Activated CD4-positive, CD25-positive, alpha-beta regulatory T cell treated with anti-CD3 and anti-CD28 coated beads, Interleukin-2, amount 50 U/mL, for 24 hours (primary cell): ENCODE measurements at regions not wholly inside any gene's neighbourhood (a gene's known extent, or its start where the extent isn't known, plus 50 kb on each side); places are given as distances from the start of the nearest gene placed in this dataset.
"Not testable (repeated sequence)": the region's sequence is repeated elsewhere in the genome, so short reads cannot be mapped to it uniquely, and the experiment has no call there.

Experiments
- ATAC-seq, 2 donors: fragments of 150-1000 bp; cut with Tn5 transposase; one replicate each; pipeline ENCODE4 v1.10.0; 2021; ENCODE audit warnings: mild to moderate bottlenecking in 1 of 2, moderate library complexity in 1 of 2

DNA sequence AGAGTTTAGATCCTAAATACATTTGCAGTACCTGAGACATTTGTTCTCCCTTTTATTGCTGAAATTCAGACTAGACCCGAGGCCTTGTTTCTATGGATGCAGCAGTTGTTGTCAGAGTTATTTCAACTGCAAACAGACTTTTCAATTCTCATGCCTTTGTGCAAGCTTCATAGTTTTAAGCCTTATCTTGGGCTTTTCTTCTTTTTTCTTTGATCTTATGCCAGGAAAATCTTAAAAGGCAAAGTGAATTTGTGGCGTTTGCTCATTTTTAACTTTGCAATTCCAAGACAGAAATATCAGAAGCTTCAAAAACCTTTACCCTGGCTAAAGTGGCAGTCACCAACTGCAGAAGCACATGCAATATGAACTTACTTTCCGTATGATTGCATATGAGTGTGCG, 576.7 kb downstream of the DIPK2A start:
- ATAC-seq, result no peak

DNA sequence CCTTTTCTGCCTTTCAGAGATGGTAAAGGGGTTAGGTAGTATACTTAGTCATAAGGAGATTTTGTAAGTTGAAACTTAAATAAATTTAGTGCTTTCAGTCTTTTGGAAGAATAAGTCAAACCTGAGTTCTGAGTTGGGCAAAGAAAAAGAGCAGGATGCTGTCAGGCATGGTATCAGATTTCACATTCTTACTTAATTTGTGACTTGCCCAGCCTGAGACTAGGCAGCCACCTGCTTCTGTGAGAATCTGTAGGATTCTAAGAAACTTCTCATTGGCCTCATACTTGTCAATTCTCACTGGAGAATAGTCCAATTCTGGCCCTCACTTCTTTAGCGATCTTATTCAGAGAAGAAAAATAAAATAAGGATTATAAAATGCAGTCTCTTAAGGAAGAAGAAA, 577.5 kb downstream of the DIPK2A start:
- ATAC-seq, result no peak

DNA sequence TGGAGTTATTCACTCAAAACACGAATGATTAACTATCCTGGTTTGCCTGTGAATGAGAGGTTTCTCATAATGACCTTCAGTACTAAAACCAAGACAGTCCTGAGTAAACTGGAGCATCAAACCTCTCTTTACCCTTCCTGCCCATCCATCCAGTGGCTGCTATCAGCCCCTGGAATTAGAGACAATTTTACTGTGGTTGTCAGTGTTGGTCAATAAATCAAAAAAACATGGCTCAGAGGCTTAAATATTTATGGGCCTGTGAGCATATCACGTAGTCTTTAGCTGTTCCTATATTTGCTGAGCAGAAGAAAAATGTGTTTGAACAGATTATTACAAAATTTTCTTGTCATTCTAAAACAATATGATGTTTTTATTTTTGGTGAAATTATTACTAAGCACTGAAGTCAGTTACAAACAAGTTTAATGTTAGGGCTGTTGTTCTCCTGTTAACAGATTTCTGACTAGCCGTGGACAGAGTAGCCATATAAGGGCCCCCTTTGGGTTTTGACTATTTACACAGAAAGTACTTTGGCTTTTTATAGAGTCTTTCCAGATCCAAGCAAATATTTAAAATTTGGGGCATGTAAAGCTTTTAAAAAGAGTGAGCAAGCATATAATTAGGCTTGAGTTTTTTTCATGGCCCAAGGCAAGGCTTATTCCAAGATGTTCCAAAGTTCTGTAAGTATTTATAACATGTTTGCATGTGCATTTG, 580.9 kb downstream of the DIPK2A start:
- ATAC-seq, result no peak

DNA sequence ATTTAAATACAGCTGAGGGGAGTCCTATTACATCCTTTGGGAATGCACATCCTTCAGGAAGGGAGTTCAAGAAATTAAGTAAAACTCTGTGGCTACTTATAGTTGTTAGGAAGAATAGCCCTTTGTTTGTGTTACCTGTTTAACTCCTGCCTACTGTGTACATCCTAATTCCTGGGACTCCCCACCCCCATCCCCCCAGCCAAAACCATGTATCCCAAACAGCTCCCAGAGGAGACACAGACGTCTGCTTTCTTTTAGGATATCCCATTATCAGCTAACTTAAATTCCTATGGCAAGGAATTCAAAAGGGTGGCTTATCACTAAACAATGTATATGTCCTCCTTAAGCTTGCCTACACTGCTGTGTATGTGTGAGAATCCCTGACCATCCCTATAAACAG, 581.7 kb downstream of the DIPK2A start:
- no peak for ATAC-seq

DNA sequence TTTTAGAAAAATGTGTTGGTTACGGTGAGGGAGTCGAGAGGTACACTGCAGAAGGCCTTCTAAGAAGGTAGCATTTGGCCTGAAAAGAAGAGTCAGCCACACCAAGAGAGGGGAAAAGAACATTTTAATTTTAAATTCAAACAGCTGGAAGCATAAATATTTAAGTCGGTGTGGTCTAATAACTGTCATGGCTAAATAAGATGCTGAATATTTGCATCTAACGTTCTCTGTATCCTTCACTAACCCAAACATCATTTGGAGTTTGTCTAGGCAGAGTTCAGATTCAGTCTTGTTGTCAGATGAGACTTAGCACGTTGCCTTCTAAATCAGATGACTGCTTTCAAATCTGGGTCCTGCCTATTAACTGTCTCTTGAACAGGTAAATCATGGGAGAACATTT, 583.3 kb downstream of the DIPK2A start:
- no peak for ATAC-seq

DNA sequence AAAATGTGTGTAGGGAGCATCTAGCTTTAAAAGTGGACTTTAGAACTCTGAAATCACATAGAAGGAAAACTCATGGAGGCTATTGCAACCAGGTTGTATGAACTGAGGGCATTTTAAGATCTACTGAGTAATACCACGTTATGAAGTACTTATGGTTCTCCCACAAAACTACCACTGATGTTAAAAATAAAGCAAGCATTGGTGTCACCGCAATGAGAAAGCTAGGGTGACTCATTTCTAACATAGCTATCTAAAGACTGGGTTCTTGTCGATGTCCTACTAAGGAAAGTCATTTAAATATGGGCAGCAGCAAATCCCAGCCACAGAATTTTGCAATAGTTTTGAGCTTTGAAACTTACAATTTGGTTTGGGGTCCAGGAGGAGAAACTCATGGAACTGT, 584.8 kb downstream of the DIPK2A start:
- no peak for ATAC-seq

DNA sequence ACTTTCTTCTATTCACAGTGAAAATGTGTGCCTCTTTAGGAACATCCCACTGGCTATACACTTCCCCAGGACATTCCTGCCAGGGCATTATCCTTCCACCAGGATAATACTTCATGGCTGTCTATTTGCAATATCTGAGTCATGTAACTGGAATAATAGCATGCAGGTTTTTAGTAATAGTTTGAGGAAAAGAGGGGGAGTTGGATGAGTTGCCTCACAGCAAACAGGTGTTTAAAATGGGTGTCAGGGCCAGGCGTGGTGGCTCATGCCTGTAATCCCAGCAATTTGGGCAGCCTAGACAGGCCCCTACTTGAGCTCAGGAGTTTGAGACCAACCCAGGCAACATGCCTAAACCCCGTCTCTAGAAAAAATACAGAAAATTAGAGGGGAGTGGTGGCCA, 585.9 kb downstream of the DIPK2A start:
- no peak for ATAC-seq

DNA sequence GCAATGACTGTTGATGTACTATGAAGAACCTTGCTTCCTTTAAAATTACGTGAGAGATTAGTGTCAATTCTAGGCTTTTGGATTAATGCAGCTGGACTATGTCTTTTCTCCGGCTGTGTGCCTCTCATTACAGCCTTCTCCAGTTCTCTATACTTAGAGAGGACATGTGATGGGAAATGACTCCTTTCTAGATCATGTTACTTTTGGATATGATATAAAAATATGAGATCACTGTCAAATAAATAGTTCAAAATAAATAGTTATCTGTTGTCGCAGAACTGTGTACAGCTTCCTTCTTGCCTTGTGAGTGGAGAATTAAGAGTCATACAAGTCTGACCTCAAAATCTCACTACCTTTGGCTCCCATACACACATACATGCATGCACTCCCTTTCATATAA, 592.4 kb downstream of the DIPK2A start:
- ATAC-seq, result no peak

DNA sequence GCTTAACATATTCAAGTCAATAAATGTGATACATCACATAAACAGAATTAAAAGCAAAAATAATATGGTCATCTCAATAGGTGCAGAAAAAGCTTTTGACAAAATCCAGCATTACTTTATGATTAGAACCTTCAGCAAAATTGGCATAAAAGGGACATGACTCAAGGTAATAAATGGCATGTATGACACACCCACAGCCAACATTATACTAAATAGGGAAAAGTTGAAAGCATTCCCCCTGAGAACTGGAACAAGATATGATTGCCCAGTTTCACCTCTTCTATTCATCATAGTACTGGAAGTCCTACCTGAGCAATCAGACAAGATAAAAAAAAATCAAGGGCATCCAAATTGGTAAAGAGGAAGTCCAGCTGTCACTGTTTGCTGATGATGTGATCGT, 594.7 kb downstream of the DIPK2A start:
- no peak for ATAC-seq

DNA sequence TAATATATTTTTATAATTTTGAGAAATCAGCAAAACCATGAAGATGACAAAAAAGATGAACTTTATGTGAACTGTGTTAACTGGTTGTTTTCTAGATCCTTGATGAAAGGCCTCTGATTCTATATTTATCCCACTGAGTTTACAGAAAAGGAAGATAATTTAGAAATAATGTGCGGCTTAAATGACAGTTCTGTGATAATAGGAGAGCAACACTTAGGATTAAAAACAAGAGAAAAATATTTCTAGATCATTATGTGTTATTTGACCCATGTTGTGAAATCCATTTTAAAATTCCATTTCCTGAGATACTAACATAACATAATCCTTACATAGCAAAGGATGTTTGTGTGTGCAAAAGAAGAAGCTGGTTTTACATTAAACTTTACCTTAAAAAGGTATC, 598.0 kb downstream of the DIPK2A start:
- ATAC-seq, result no peak

DNA sequence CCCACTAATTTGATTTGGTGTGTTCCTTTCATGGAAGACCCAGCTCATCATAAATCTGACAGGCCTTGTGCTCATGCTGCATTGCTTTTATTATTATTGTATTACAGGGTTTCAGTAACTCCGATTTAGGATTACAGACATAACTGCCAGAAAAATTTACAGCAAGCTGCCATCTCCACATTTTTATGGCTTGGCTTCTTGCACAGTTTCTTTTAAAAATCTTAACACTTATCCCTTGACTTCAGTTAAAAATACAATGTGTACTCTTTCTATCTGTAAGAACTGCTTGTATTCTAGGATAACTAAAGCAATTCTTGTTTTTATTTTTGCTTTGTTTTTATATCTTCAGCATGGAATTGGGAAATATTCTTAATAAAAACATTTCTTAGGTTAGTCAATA, 612.2 kb downstream of the DIPK2A start:
- ATAC-seq, result no peak

DNA sequence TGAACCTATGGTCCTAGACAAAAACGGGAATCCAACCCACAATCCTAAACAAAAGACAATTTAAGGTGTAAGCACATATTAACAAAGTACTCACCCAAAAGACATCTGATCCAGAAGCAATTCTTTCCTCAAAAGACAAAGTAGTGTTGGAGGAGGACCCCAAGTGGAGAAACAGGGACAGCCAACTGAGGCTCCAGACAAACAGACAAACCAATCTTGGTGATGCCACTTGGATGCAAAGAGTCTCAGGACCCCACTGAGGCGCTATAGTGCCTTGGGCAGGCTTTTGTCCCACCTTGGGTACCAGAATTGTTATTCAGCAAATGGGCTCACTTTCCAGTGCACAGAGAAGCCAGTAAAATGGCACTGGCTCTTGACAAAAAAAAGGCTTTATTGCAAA, 613.8 kb downstream of the DIPK2A start:
- ATAC-seq, result no peak

DNA sequence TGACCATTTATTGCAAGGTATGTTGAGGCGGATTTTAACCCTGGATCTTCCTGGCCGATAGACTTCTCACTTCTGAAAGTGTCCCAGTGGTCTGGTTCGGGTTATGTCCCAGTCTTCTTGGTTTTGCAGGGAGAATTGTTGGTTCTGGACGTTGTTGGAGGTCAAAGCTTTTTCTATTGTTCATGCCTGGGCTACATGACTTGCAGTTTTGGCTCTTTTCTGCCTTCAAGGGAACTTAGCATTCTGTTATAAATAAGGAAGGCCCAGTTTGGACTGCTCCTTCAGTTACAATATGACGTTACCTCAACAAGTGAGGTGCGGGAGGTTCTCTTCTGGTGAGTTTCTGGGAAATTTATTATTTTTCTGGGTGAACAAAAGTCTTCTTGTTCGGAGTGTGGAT, 614.3 kb downstream of the DIPK2A start:
- ATAC-seq, result no peak

DNA sequence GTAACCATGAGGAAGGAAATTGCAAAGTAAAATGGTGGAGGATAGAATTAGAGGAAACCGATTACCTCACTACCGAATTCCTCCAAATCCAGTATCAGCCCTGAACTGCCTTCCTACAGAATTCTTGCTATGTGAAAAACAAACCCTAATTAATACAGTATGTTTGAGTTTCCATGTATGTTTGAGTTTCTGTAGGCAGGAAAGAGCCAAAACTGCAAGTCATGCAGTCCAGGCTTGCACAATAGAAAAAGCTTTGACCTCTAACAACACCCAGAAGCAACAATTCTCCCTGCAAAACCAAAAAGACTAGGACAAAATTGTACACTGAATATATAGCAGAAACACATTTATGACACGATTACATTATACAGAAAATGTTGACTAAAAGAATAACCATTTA, 614.8 kb downstream of the DIPK2A start:
- ATAC-seq, result no peak

DNA sequence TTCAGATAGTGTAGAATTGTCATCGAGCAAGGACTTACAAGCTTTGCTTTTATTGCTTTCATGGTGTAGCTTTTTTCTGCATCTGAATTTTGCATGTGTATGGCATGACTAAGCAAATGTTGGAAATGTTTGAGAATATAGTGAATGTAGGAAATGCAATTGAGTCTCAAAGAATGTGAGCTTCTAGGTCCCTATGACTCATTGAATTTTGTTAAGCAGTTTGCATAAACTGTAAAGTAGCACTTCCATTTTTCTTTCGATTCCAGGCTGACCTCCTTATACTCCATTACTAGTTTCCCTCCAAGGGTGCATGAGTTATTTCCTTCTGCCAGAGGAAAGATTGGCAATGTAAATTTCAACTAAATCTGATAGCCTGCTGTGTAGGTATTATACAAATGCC, 619.2 kb downstream of the DIPK2A start:
- no peak for ATAC-seq

DNA sequence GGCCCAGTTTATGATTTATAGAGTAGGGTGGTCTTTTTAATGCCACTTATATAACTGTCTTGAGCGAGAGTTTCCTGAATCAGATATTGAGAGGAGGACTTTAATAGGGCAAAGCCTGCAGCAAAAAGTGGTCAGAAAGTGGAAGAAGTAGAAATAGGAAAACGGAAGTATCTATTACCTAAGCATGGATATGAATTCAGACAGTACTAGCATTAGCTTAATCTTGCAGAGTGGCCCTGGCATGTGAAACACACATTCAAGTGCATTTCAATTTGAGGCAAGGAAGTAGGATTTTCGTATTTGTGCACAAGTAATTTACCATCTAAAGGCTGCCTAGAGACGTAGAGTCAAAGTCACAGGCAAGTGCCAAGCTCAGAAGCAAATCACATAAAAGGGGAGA, 622.3 kb downstream of the DIPK2A start:
- no peak for ATAC-seq

DNA sequence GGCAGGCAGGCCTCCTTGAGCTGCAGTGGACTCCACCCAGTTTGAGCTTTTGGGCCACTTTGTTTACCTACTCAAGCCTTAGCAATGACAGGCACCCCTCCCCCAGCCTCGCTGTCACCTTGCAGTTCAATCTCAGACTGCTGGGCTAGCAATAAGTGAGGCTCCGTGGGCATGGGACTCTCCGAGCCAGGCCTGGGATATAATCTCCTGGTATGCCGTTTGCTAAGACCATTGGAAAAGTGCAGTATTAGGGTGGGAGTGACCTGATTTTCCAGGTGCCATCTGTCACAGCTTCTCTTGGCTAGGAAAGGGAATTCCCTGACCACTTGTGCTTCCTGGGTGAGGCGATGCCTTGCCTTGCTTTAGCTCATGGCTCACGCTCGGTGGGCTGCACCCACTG, 648.6 kb downstream of the DIPK2A start:
- not testable (repeated sequence) for ATAC-seq

DNA sequence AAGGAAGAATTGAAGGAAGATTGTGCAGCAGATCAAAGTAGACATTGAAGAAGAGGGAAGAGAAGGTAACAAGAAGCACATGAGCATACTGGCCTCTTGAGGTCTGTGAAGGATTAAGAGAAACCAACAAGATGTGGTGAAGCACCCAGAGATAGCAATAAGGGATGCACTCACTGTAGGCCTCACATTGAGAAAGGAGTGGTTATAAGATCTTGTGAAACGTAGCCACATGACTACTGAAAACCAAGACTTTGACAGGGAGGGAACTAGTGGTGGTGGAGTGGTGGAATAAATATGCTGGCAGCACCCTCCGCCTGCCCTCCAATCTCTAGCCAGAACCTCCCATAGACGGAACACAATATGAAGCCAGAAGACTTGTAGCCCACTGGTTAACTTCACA, 651.2 kb downstream of the DIPK2A start:
- no peak for ATAC-seq

DNA sequence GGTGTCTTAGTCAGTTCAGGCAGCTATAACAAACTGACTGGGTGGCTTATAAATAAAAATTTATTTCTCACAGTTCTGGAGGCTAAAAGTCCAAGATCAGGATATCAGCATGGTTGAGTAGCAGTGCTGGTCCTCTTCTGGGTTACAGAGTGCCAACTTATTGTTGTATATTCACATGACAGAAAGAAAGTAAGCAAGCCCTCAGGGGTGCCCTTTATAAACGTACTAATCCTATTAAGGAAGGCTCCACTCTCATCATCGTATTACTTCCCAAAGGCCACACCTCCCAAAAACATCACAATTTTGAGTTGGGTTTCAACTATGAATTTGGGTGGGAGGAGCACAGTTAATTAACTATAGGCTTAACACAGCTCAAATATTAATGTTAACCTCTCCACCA, 653.0 kb downstream of the DIPK2A start:
- ATAC-seq, result no peak

DNA sequence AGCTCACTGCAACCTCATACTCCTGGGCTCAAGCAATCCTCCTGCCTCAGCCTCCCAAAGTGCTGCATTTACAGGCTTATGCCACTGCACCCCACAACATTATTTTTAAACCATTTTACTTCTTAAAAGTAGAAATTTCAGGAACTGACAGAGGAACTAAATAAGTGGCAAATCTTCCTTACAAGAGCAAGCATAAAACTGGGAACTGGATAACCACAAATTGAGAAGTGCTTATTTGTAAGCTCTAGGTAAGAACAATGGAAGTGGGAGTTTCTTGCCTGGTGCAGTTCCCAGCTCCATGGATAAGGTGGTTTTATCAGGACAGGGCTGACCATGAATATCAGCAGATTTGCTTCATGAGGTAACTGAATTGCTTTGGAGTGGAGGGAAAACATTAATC, 655.2 kb downstream of the DIPK2A start:
- no peak for ATAC-seq

DNA sequence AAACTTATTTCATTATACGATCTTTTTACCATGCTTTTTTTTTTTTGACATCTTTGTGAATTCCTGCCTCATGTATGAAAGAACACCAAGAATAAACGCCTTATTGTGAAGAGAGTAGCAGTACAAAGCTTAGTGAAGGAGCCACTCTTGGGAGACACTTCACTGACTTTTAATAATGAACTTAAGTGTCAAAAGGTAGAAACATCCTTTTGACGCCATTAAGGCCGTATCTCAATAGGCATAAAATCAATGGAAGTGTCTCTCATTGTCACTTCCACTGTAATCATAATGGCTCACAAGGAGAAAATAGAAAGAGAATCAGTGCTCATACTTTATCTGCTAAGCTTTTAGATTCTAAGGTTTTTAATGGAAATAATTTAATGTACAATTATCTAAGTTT, 657.8 kb downstream of the DIPK2A start:
- ATAC-seq, result no peak

DNA sequence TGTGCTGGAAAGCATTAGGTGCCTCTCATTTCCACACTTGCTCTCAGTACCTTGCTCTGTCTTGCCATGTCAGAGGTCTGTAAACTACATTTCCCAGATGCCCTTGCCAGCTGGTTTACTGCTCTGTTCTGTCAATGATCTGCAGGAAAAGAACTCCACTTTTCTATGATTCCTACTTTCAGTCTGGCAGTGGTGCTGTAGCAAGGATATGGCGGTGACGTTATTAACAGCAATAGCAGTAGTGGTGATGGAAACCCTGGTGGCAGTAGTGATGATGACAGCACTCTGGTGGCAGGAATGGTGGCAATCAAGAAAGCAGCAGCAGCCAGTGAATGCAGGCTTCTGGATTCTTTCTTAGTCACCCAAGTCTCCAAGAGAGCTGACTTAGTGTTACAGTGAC, 665.2 kb downstream of the DIPK2A start:
- no peak for ATAC-seq

DNA sequence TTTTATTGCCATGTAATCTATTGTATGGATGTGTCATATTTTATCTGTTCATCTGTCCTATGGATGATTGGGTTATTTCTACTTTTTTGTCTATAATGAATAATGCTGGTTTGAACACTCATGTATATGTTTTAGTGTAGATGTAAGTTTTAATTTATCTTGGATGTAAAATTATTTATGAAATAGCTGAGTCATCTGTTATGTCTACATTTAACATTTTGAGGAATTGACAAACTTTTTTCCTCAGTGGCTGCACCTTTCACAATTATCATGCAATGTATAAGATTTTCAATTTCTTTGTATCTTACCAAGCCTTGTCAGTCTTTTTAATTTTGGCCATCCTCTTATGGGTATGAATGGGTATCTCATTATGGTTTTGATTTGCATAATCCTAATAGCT, 666.4 kb downstream of the DIPK2A start:
- no peak for ATAC-seq

DNA sequence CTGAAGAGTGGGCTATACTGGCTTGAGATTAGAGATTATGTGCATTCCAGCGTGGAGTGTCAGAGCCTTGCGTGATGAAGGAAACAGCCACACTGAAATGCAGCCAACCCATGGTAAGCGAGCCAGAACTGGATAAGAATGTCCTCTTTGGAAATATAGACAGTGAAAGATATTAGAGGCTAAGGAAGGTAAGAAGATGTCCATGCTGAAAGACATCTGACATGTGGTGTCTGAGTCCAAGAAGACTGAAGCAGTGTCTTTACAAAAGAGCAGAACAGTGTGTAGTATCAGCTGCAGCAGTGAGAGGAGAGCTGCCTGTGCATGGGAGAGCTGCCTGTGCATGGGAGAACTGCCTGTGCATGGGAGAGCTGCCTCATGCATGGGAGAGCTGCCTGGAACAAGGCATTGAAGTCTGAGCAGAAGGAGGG, 672.2 kb downstream of the DIPK2A start:
- ATAC-seq, result no peak

DNA sequence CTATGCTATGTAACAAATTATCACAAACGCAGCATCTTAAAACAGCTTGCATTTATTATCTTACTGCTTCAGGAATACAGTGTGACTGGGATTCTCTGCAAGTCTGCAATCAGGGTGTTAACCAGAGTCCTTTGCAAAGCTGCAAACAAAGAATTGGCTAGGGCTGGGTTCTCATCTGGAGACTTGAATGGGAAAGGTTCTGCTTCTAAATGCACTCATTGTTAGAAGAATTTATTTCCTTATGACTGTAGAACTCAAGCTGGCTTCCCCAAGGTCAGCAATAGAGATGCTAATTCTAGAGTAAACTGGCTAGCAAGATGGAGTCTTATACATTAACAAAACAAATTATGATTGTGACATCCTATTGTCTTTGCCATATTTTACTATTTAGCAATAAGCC, 673.7 kb downstream of the DIPK2A start:
- ATAC-seq, result no peak

DNA sequence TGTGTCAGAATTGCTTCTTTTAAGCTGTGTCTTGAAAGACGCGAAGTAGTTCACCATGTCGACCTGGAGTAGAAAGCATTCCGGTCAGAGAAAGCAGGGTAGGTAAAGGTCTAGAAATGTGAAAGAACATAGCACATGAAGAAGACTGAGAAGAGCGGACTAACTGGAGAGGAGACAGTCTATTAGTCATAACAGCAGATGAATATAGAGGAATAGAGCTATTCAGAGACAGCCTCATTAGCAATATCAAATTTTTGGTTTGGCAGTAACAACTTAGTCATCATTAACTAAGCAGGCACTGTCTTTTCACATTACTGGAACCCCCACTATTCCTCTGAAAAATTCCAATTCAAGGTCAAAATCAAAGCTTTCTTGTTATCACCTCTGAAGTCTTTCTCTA, 678.8 kb downstream of the DIPK2A start:
- no peak for ATAC-seq
